Testis (tissue), 2 donors: ENCODE measurements at regions not wholly inside any gene's neighbourhood (a gene's known extent, or its start where the extent isn't known, plus 50 kb on each side); places are given as distances from the start of the nearest gene placed in this dataset.

Source experiments
- DNase-seq: peaks from one replicate; pipeline ENCODE4 v3.0.0-alpha.2; 2019
- H3K27ac ChIP-seq, 2 donors: fragments of 200-600 bp; sonication (generic); one replicate each; pipeline ENCODE4 v1.5.1; 2019
- H3K27me3 ChIP-seq: fragments of 200-600 bp; sonication (generic); one replicate; pipeline ENCODE4 v1.5.1; 2019
- H3K36me3 ChIP-seq: fragments of 200-600 bp; sonication (generic); one replicate; pipeline ENCODE4 v1.5.1; 2017; ENCODE audit warnings: low read depth; ENCODE audit errors: missing control alignments
- H3K4me1 ChIP-seq: fragments of 200-600 bp; sonication (generic); one replicate; pipeline ENCODE4 v1.5.1; 2019
- H3K4me3 ChIP-seq, 2 donors: fragments of 200-600 bp; sonication (generic); one replicate each; pipeline ENCODE4 v1.5.1; 2017 to 2019
- H3K9me3 ChIP-seq: fragments of 200-600 bp; sonication (generic); one replicate; pipeline ENCODE4 v1.5.1; 2017
- POLR2A ChIP-seq: fragments of 450-650 bp; IDR thresholded peaks from one replicate; pipeline ENCODE4 v1.6.1; 2017; ENCODE audit warnings: antibody characterized with exemption, mild to moderate bottlenecking, moderate library complexity
- WGBS, 2 donors: methylation state at CpG; one replicate each; pipeline ENCODE4 v1.1.5; 2018; 5-methylcytosine and 5-hydroxymethylcytosine counted together
- intact Hi-C: fragments of 100-400 bp; cut with DNase I; formaldehyde crosslinking; loops from one replicate; pipeline ENCODE4 v1.15.1; 2023; ENCODE audit warnings: low total_unique reads
- TF ChIP-seq, protein P1 (sequence below), 3 experiments: fragments of 450-650 bp in 2 of 3; fragments of 200-600 bp in 1 of 3; sonication (generic) in 1 of 3; IDR thresholded peaks; one replicate each; pipeline ENCODE4 v1.5.1; 2016 to 2019; ENCODE audit warnings: antibody characterized with exemption in 3 of 3, mild to moderate bottlenecking in 2 of 3, moderate library complexity in 1 of 3

DNA sequence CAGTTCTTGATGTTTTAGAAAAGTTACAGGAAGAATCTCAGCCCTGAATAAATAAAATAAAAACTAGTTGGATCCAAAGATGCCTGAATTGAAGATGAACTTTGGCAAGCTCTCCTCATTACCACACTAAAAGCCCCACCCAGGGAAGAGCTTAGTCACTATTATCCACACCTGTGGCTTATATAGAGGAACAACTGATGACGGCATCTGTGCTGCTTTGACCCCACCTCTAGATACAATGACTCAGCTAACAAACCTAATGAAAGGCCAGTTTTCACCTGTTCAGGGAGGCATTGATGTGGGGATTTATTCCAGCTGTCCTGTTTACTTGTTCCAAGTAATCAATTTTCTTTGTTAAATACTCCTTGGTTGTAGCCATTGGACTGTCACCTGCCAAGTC is 604.7 kb upstream of the EPHA6 start:
- no peak for DNase-seq
- no peaks in the 10 kb centered on the region for H3K27me3 ChIP-seq
- no peaks in the 10 kb centered on the region for H3K36me3 ChIP-seq
- H3K4me3 ChIP-seq: no peak overlapping the region
- intact Hi-C loops: no loop called here
- no peaks in the 10 kb centered on the region for H3K4me1 ChIP-seq
- TF ChIP-seq, protein P1, sequence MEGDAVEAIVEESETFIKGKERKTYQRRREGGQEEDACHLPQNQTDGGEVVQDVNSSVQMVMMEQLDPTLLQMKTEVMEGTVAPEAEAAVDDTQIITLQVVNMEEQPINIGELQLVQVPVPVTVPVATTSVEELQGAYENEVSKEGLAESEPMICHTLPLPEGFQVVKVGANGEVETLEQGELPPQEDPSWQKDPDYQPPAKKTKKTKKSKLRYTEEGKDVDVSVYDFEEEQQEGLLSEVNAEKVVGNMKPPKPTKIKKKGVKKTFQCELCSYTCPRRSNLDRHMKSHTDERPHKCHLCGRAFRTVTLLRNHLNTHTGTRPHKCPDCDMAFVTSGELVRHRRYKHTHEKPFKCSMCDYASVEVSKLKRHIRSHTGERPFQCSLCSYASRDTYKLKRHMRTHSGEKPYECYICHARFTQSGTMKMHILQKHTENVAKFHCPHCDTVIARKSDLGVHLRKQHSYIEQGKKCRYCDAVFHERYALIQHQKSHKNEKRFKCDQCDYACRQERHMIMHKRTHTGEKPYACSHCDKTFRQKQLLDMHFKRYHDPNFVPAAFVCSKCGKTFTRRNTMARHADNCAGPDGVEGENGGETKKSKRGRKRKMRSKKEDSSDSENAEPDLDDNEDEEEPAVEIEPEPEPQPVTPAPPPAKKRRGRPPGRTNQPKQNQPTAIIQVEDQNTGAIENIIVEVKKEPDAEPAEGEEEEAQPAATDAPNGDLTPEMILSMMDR (IDR thresholded peaks at IDR 0.05): no peak
- no peak for TF ChIP-seq POLR2A
- no peaks in the 10 kb centered on the region for H3K9me3 ChIP-seq
- H3K27ac ChIP-seq: no peak overlapping the region
- 56 to 80% methylated on average over 1 of the region's 1 CpG for WGBS, 2 donors

DNA sequence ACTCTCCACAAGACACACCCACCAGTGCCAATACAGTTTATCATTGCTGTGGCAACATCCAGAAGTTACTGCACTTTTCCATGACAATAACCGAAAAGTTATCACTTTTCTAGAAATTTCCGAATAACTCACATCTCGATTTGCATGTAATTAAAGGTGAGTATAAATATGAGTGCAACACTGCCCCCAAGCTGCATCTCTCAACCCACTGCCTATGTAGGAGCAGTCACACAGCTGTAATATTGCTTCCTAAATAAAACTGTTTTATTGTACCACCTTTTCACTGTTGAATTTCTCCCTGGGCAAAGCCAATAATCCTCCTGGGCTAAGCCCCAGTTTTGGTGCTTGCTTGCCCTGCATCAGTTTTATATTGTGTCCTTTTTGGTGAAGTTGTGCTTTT is 601.0 kb upstream of the EPHA6 start:
- WGBS, 2 donors: 87 to 95% methylated on average over 3 of the region's 3 CpGs
- no peaks in the 10 kb centered on the region for H3K9me3 ChIP-seq
- no peak overlapping the region for H3K27ac ChIP-seq
- no peaks in the 10 kb centered on the region for H3K4me1 ChIP-seq
- intact Hi-C loops: no loop called here
- no peaks in the 10 kb centered on the region for H3K36me3 ChIP-seq
- H3K4me3 ChIP-seq: no peak overlapping the region
- TF ChIP-seq, protein P1 (IDR thresholded peaks at IDR 0.05): no peak
- no peak for TF ChIP-seq POLR2A
- no peak for DNase-seq
- H3K27me3 ChIP-seq: no peaks in the 10 kb centered on the region

DNA sequence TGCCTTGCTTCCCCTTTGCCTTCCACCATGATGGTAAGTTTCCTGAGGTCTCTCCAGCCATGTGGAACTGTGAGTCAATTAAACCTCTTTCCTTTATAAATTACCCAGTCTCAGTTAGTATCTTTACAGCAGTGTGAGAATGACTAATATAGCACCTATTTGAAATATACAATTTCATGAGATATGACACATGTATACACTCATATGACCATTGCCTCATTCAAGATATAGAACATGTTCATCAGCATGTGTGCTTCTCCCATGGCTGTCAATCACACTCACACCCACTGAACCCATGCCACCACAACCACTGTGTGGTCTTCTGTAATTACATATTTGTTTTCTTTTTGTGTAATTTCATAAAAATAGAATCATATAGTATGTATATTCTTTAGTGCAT is 599.5 kb upstream of the EPHA6 start:
- intact Hi-C loops: no loop called here

DNA sequence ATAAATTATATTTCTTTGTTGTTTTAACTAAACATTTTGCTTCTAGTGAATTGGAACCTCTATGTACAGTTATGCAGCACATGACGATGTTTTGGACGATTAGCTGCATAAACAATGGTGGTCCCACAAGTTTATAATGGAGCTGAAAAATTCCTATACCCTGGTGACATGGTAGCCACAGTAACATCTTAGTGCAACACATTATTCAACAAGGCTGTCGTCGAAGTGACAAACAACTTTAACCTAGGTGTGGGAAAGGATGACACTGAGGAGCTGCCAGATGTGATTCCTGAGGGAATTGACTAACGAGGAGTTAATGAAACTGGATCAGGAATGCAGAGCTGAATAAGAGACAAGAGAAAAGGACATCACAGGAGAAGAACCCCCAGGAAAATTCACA is 588.9 kb upstream of the EPHA6 start:
- TF ChIP-seq, protein P1 (IDR thresholded peaks at IDR 0.05): no peak
- TF ChIP-seq POLR2A: no peak
- Histone ChIP-seq H3K4me1 (no peaks in the 10 kb centered on the region), H3K9me3 (no peaks in the 10 kb centered on the region), H3K36me3 (no peaks in the 10 kb centered on the region), H3K27ac (no peak overlapping the region), H3K4me3 (no peak overlapping the region), H3K27me3 (no peaks in the 10 kb centered on the region)
- intact Hi-C loops: no loop called here
- WGBS, 2 donors: 71 to 81% methylated on average over 5 of the region's 5 CpGs
- DNase-seq: no peak

More for the DNA sequence above, 599.5 kb upstream of the EPHA6 start:
- H3K36me3 ChIP-seq: no peaks in the 10 kb centered on the region
- no peak overlapping the region for H3K27ac ChIP-seq
- TF ChIP-seq, protein P1 (IDR thresholded peaks at IDR 0.05): no peak
- TF ChIP-seq POLR2A: no peak
- no peak overlapping the region for H3K4me3 ChIP-seq
- H3K9me3 ChIP-seq: no peaks in the 10 kb centered on the region
- H3K27me3 ChIP-seq: no peaks in the 10 kb centered on the region
- DNase-seq: no peak
- no peaks in the 10 kb centered on the region for H3K4me1 ChIP-seq

DNA sequence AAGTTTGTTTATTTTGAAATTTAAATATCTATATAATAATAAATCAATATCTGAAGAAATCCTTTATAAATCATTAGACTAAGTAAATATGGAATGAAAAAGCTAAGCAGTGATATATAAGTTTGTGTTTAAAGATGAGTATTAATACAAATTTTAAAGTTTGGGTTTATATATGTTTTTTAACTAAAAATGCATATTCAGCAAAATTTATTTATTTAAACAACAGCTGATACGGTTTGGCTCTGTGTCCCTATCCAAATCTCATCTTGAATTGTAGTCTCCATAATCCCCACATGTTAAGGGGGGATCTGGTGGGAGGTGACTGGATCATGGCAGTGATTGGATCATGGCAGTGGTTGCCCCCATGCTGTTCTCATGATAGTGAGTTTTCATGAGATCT is 580.7 kb upstream of the EPHA6 start:
- no peak for DNase-seq
- H3K27me3 ChIP-seq: no peaks in the 10 kb centered on the region
- no peaks in the 10 kb centered on the region for H3K4me1 ChIP-seq
- intact Hi-C loops: no loop called here
- H3K9me3 ChIP-seq: no peaks in the 10 kb centered on the region
- WGBS, 2 donors: 81 to 84% methylated on average over 1 of the region's 1 CpG
- no peak overlapping the region for H3K4me3 ChIP-seq
- no peaks in the 10 kb centered on the region for H3K36me3 ChIP-seq
- TF ChIP-seq, protein P1 (IDR thresholded peaks at IDR 0.05): no peak
- no peak for TF ChIP-seq POLR2A
- no peak overlapping the region for H3K27ac ChIP-seq
